Left lung (tissue), 4 donors: ENCODE measurements at regions not wholly inside any gene's neighbourhood (a gene's known extent, or its start where the extent isn't known, plus 50 kb on each side); places are given as distances from the start of the nearest gene placed in this dataset.

Experiments used
- ATAC-seq: fragments of 200-7000 bp; cut with Tn5 transposase; one replicate; pipeline ENCODE4 v1.9.1; 2020; ENCODE audit warnings: moderate library complexity
- DNase-seq, 4 donors: peaks; one replicate each; pipeline ENCODE4 v3.0.0-alpha.2; 2013 to 2020
- H3K27ac ChIP-seq, 2 donors: fragments of 200-600 bp; sonication (generic) in 1 of 2; one replicate each; pipeline versions ENCODE4 v1.5.0 to v1.8.0; 2020 to 2021
- H3K27me3 ChIP-seq, 2 donors: fragments of 200-600 bp; sonication (generic) in 1 of 2; one replicate each; pipeline versions ENCODE4 v1.5.0 to v1.8.0; 2020 to 2021
- H3K36me3 ChIP-seq, 2 donors: fragments of 200-600 bp; sonication (generic) in 1 of 2; one replicate each; pipeline versions ENCODE4 v1.5.0 to v1.8.0; 2020 to 2021
- H3K4me1 ChIP-seq, 2 donors: fragments of 200-600 bp; one replicate each; pipeline ENCODE4 v1.8.0; 2021
- H3K4me3 ChIP-seq, 2 donors: fragments of 200-600 bp; sonication (generic) in 1 of 2; one replicate each; pipeline versions ENCODE4 v1.5.0 to v1.8.0; 2020 to 2021; ENCODE audit warnings: mild to moderate bottlenecking in 1 of 2
- H3K9me3 ChIP-seq, 2 donors: fragments of 200-600 bp; sonication (generic) in 1 of 2; one replicate each; pipeline versions ENCODE4 v1.5.0 to v1.8.0; 2020 to 2021
- intact Hi-C, 2 donors: fragments of 100-400 bp; cut with DNase I; formaldehyde crosslinking; loops; one replicate each; pipeline versions ENCODE4 v1.11.2 to v1.14.2; 2022
- TF ChIP-seq, protein P1 (sequence below), 2 donors: fragments of 200-600 bp; sonication (generic) in 1 of 2; IDR thresholded peaks; one replicate each; pipeline versions ENCODE4 v1.5.0 to v1.8.0; 2021; ENCODE audit warnings: antibody characterized with exemption in 2 of 2
- donor health status: DM: no; HTN: yes; CAD: no.
- donor health status: DM: no; HTN: no; CAD: no.

- TF ChIP-seq, protein P1, sequence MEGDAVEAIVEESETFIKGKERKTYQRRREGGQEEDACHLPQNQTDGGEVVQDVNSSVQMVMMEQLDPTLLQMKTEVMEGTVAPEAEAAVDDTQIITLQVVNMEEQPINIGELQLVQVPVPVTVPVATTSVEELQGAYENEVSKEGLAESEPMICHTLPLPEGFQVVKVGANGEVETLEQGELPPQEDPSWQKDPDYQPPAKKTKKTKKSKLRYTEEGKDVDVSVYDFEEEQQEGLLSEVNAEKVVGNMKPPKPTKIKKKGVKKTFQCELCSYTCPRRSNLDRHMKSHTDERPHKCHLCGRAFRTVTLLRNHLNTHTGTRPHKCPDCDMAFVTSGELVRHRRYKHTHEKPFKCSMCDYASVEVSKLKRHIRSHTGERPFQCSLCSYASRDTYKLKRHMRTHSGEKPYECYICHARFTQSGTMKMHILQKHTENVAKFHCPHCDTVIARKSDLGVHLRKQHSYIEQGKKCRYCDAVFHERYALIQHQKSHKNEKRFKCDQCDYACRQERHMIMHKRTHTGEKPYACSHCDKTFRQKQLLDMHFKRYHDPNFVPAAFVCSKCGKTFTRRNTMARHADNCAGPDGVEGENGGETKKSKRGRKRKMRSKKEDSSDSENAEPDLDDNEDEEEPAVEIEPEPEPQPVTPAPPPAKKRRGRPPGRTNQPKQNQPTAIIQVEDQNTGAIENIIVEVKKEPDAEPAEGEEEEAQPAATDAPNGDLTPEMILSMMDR (IDR thresholded peaks at IDR 0.05): no peak
- ATAC-seq (no peak), DNase-seq (no peak)
- Histone ChIP-seq H3K4me3 (no peak overlapping the region), H3K4me1 (no peaks in the 10 kb centered on the region), H3K9me3 (no peaks in the 10 kb centered on the region), H3K27me3 (no peaks in the 10 kb centered on the region), H3K27ac (no peak overlapping the region), H3K36me3 (no peaks in the 10 kb centered on the region)
- intact Hi-C loops: no loop called here
Observed at GRCh38 chr3:153894857-153895256, 226.3 kb upstream of the ARHGEF26 start.

DNA sequence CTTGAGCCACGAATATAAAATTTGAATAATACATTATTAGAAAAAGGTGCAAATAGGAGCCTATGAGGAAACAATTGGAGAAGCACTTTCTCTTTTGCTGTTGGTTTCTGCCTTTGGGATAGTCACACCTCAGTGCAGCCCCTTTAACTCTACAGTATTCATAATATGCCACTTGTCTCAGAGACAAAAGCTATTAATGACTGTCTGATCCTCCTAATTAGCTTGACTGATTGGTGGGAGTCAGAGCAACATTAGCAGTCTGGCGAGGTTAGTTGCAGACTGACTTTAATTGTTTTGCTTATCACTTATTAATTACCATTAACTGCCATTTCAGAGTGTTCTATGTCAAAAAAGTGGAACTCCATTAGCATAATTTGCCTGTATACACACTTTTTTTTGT, 225.0 kb upstream of the ARHGEF26 start:
- H3K36me3 ChIP-seq: no peaks in the 10 kb centered on the region
- ATAC-seq (no peak), DNase-seq (no peak)
- H3K27me3 ChIP-seq: no peaks in the 10 kb centered on the region
- H3K27ac ChIP-seq: no peak overlapping the region
- intact Hi-C loops: no loop called here
- no peaks in the 10 kb centered on the region for H3K9me3 ChIP-seq
- H3K4me3 ChIP-seq: no peak overlapping the region
- TF ChIP-seq, protein P1 (IDR thresholded peaks at IDR 0.05): no peak
- H3K4me1 ChIP-seq: no peaks in the 10 kb centered on the region

- TF ChIP-seq, protein P1 (IDR thresholded peaks at IDR 0.05): no peak
- intact Hi-C loops: no loop called here
- Histone ChIP-seq H3K9me3 (no peaks in the 10 kb centered on the region), H3K27ac (no peak overlapping the region), H3K36me3 (no peaks in the 10 kb centered on the region), H3K4me3 (no peak overlapping the region), H3K4me1 (no peaks in the 10 kb centered on the region), H3K27me3 (no peaks in the 10 kb centered on the region)
- DNase-seq (no peak), ATAC-seq (no peak)
Observed at GRCh38 chr3:153897025-153897723, 224.0 kb upstream of the ARHGEF26 start.

DNA sequence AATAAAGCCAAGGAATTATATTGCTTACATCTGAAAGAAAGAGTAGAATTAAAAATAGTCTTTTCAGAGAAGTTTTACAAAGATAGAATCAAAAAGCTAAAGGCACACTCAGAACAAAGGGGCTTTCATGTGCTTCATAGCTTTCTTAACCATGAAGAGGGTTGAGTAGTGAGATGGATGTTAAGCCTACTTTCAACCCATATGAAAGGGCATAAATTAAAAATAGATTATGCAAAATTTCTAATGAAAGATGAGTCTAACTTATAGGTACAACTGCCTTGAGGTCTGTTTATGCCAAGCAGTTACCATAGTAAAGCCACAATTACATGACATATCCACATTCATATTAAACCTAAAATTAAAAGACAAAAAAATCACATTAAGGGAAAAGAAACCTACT, 223.3 kb upstream of the ARHGEF26 start:
- H3K27me3 ChIP-seq: no peaks in the 10 kb centered on the region
- DNase-seq: no peak
- H3K9me3 ChIP-seq: no peaks in the 10 kb centered on the region
- H3K36me3 ChIP-seq: no peaks in the 10 kb centered on the region
- H3K4me1 ChIP-seq: no peaks in the 10 kb centered on the region
- H3K27ac ChIP-seq: no peak overlapping the region
- intact Hi-C loops: no loop called here
- TF ChIP-seq, protein P1 (IDR thresholded peaks at IDR 0.05): no peak
- no peak for ATAC-seq
- H3K4me3 ChIP-seq: no peak overlapping the region

- intact Hi-C loops: no loop called here
- H3K27me3 ChIP-seq: no peaks in the 10 kb centered on the region
- no peak overlapping the region for H3K27ac ChIP-seq
- no peak for ATAC-seq
- H3K36me3 ChIP-seq: no peaks in the 10 kb centered on the region
- no peaks in the 10 kb centered on the region for H3K9me3 ChIP-seq
- DNase-seq: no peak
- TF ChIP-seq, protein P1 (IDR thresholded peaks at IDR 0.05): no peak
- no peak overlapping the region for H3K4me3 ChIP-seq
- H3K4me1 ChIP-seq: no peaks in the 10 kb centered on the region
Observed at GRCh38 chr3:153901152-153901551, 220.0 kb upstream of the ARHGEF26 start.
